Ovary (tissue), 3 donors: ENCODE measurements at regions not wholly inside any gene's neighbourhood (a gene's known extent, or its start where the extent isn't known, plus 50 kb on each side); places are given as distances from the start of the nearest gene placed in this dataset.

Source experiments
- EP300 ChIP-seq: sonication (generic); formaldehyde crosslinking; IDR thresholded peaks from one replicate; pipeline ENCODE4 v1.6.1; 2017; ENCODE audit warnings: antibody characterized with exemption
- POLR2A ChIP-seq: fragments of 450-650 bp; IDR thresholded peaks from one replicate; pipeline ENCODE4 v1.6.1; 2017; ENCODE audit warnings: antibody characterized with exemption, mild to moderate bottlenecking, moderate library complexity
- TF ChIP-seq, protein P1 (sequence below), 3 donors: fragments of 450-650 bp in 2 of 3; fragments of 200-600 bp in 1 of 3; IDR thresholded peaks; one replicate each; pipeline versions ENCODE4 v1.5.1 to v1.8.0; 2016 to 2022; ENCODE audit warnings: antibody characterized with exemption in 3 of 3, mild to moderate bottlenecking in 1 of 3
- donor health status: DM: no; HTN: no; CAD: no.

DNA sequence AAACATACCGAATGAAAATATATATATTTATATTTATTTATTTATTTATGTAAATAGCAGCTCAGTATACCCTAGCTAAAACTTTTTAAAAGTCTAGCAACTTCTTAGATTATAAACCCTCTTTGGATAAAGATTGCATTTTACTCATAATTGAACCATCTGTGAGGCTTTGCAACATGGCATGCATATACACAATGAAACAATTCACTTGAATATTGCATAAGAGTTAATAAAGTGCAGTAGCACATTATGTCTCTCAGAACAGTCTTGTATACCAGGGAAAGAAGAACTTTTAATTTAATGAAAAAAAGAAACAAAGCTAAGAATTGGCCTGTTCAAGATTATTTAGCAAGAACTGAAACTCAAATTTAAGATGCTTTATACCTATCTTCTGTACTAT, 1363.9 kb upstream of the ADGRL2 start:
- TF ChIP-seq EP300 (no peak), POLR2A (no peak)
- TF ChIP-seq, protein P1, sequence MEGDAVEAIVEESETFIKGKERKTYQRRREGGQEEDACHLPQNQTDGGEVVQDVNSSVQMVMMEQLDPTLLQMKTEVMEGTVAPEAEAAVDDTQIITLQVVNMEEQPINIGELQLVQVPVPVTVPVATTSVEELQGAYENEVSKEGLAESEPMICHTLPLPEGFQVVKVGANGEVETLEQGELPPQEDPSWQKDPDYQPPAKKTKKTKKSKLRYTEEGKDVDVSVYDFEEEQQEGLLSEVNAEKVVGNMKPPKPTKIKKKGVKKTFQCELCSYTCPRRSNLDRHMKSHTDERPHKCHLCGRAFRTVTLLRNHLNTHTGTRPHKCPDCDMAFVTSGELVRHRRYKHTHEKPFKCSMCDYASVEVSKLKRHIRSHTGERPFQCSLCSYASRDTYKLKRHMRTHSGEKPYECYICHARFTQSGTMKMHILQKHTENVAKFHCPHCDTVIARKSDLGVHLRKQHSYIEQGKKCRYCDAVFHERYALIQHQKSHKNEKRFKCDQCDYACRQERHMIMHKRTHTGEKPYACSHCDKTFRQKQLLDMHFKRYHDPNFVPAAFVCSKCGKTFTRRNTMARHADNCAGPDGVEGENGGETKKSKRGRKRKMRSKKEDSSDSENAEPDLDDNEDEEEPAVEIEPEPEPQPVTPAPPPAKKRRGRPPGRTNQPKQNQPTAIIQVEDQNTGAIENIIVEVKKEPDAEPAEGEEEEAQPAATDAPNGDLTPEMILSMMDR (IDR thresholded peaks at IDR 0.05) = no peak
